ENCODE measurements at regions not wholly inside any gene's neighbourhood (a gene's known extent, or its start where the extent isn't known, plus 50 kb on each side); places are given as distances from the start of the nearest gene placed in this dataset.

- TF ChIP-seq GABPA (IDR thresholded peaks at IDR 0.05; ENCODE audit: low read depth), result no peak
- TF ChIP-seq MAX (IDR thresholded peaks at IDR 0.05; ENCODE audit: low read depth), result no peak
- TF ChIP-seq CTCF (IDR thresholded peaks at IDR 0.05), result no peak
- TF ChIP-seq NRF1 (IDR thresholded peaks at IDR 0.05; ENCODE audit: low read depth, low read length), result no peak
- no peak for TF ChIP-seq PBX3 (IDR thresholded peaks at IDR 0.05)
- TF ChIP-seq ELF1 (IDR thresholded peaks at IDR 0.05), result no peak
Observed at GRCh38 chr21:22630953-22631465, 1632.8 kb downstream of the NCAM2 start.

Measured in SK-N-SH (cell line).